Esophagus squamous epithelium (tissue), 5 donors: ENCODE measurements at regions not wholly inside any gene's neighbourhood (a gene's known extent, or its start where the extent isn't known, plus 50 kb on each side); places are given as distances from the start of the nearest gene placed in this dataset.

Experiments
- DNase-seq: peaks from one replicate; lab custom pipeline; 2025; lab: John Stamatoyannopoulos, UW
- H3K27ac ChIP-seq, 4 donors: fragments of 200-600 bp; sonication (generic); one replicate each; pipeline ENCODE4 v1.5.1; 2016 to 2019; ENCODE audit warnings: mild to moderate bottlenecking in 1 of 4
- H3K27me3 ChIP-seq, 4 donors: fragments of 200-600 bp; sonication (generic); 1 replicate in 3 of 4; 2 replicates in 1 of 4; pipeline versions ENCODE4 v1.5.1 to v1.6.0; 2017 to 2021; ENCODE audit warnings: antibody characterized with exemption in 1 of 4
- H3K36me3 ChIP-seq, 3 donors: fragments of 200-600 bp; sonication (generic); one replicate each; pipeline ENCODE4 v1.5.1; 2016 to 2019
- H3K4me1 ChIP-seq, 3 donors: fragments of 200-600 bp; sonication (generic); one replicate each; pipeline ENCODE4 v1.5.1; 2017 to 2019
- H3K4me3 ChIP-seq, 4 donors: fragments of 200-600 bp; sonication (generic); 1 replicate in 3 of 4; 2 replicates in 1 of 4; pipeline ENCODE4 v1.5.1; 2016 to 2019; ENCODE audit warnings: mild to moderate bottlenecking in 2 of 4, moderate library complexity in 1 of 4
- H3K9me3 ChIP-seq, 3 donors: fragments of 200-600 bp; sonication (generic); one replicate each; pipeline ENCODE4 v1.5.1; 2016 to 2019
- CTCF ChIP-seq, 6 experiments: fragments of 450-650 bp in 4 of 6; fragments of 200-600 bp in 2 of 6; sonication (generic) in 2 of 6; IDR thresholded peaks; one replicate each; pipeline ENCODE4 v1.5.1; 2016 to 2019; ENCODE audit warnings: antibody characterized with exemption in 6 of 6, mild to moderate bottlenecking in 4 of 6, moderate library complexity in 4 of 6
- POLR2A ChIP-seq, 4 donors: fragments of 450-650 bp; IDR thresholded peaks; one replicate each; pipeline ENCODE4 v1.6.1; 2017; ENCODE audit warnings: antibody characterized with exemption in 4 of 4, mild to moderate bottlenecking in 4 of 4, moderate library complexity in 3 of 4
- WGBS, 2 donors: methylation state at CpG; one replicate each; pipeline ENCODE4 v1.1.5; 2018; 5-methylcytosine and 5-hydroxymethylcytosine counted together
- intact Hi-C: fragments of 100-400 bp; cut with DNase I; formaldehyde crosslinking; loops from one replicate; pipeline ENCODE4 v1.15.0; 2022
- donor health status: DM: yes; HTN: yes; CAD: no.

- 35 to 61% methylated on average over 6 of the region's 6 CpGs for WGBS, 2 donors
- TF ChIP-seq POLR2A (IDR thresholded peaks at IDR 0.05) = no peak
- no peak for TF ChIP-seq CTCF (IDR thresholded peaks at IDR 0.05)
- Histone ChIP-seq H3K9me3 (no peaks in the 10 kb centered on the region), H3K4me3 (peak overlapping the region in 2 of 4 donors; percentile 6 to 40), H3K4me1 (peaks cover 0 to 4% (median 0%) of the 10 kb centered on the region in 3 donors), H3K36me3 (no peaks in the 10 kb centered on the region), H3K27ac (no peak overlapping the region), H3K27me3 (no peaks in the 10 kb centered on the region)
- intact Hi-C loops = no loop called here
- no peak for DNase-seq
These were observed 119.0 kb upstream of the WDR17 start for GRCh38 chr4:175946472-175947116.

GRCh38 chr4:175947117-175947722 is 118.4 kb upstream of the WDR17 start:
- Histone ChIP-seq H3K27ac (no peak overlapping the region), H3K4me1 (peaks cover 0 to 4% (median 0%) of the 10 kb centered on the region in 3 donors), H3K9me3 (no peaks in the 10 kb centered on the region), H3K27me3 (no peaks in the 10 kb centered on the region), H3K4me3 (peak overlapping the region in 2 of 4 donors; percentile 6 to 40), H3K36me3 (no peaks in the 10 kb centered on the region)
- peak in 5 of 6 experiments; percentile 21 to 64 (median 52) for TF ChIP-seq CTCF (IDR thresholded peaks at IDR 0.05)
- TF ChIP-seq POLR2A (IDR thresholded peaks at IDR 0.05) = no peak
- WGBS, 2 donors = 3 to 4% methylated on average over 4 of the region's 4 CpGs
- intact Hi-C loops = no loop called here
- no peak for DNase-seq

GRCh38 chr4:175951794-175952193 is 113.8 kb upstream of the WDR17 start:
- intact Hi-C loops = no loop called here
- TF ChIP-seq CTCF (IDR thresholded peaks at IDR 0.05) = no peak
- no peak for TF ChIP-seq POLR2A (IDR thresholded peaks at IDR 0.05)
- Histone ChIP-seq H3K27me3 (no peaks in the 10 kb centered on the region), H3K4me3 (no peak overlapping the region), H3K36me3 (no peaks in the 10 kb centered on the region), H3K27ac (no peak overlapping the region), H3K9me3 (no peaks in the 10 kb centered on the region), H3K4me1 (peaks cover 0 to 1% (median 0%) of the 10 kb centered on the region in 3 donors)
- 55 to 80% methylated on average over 1 of the region's 1 CpG for WGBS, 2 donors
- DNase-seq = no peak

- 83 to 85% methylated on average over 2 of the region's 2 CpGs for WGBS, 2 donors
- Histone ChIP-seq H3K36me3 (no peaks in the 10 kb centered on the region), H3K27me3 (no peaks in the 10 kb centered on the region), H3K9me3 (no peaks in the 10 kb centered on the region), H3K27ac (no peak overlapping the region), H3K4me3 (no peak overlapping the region), H3K4me1 (no peaks in the 10 kb centered on the region)
- TF ChIP-seq POLR2A (IDR thresholded peaks at IDR 0.05) (no peak), CTCF (IDR thresholded peaks at IDR 0.05) (no peak)
- DNase-seq = no peak
- intact Hi-C loops = no loop called here
These were observed 112.5 kb upstream of the WDR17 start for GRCh38 chr4:175953116-175953515.

- TF ChIP-seq CTCF (IDR thresholded peaks at IDR 0.05) (no peak), POLR2A (IDR thresholded peaks at IDR 0.05) (no peak)
- intact Hi-C loops = no loop called here
- no peak overlapping the region for H3K4me3 ChIP-seq
- H3K27me3 ChIP-seq = no peaks in the 10 kb centered on the region
- H3K36me3 ChIP-seq = no peaks in the 10 kb centered on the region
- DNase-seq = no peak
- no peak overlapping the region for H3K27ac ChIP-seq
- H3K4me1 ChIP-seq = no peaks in the 10 kb centered on the region
- no peaks in the 10 kb centered on the region for H3K9me3 ChIP-seq
- 65 to 84% methylated on average over 4 to 5 of the region's 5 CpGs for WGBS, 2 donors
These were observed 111.6 kb upstream of the WDR17 start for GRCh38 chr4:175953960-175954521.
